Activated naive CD4-positive, alpha-beta T cell treated with anti-CD3 and anti-CD28 coated beads, Interleukin-2, amount 50 U/mL, for 24 hours (primary cell): ENCODE measurements at regions not wholly inside any gene's neighbourhood (a gene's known extent, or its start where the extent isn't known, plus 50 kb on each side); places are given as distances from the start of the nearest gene placed in this dataset.

Source experiments
- H3K27ac Mint-ChIP-seq: one replicate; pipeline ENCODE4 v1.8.0; 2021; ENCODE audit warnings: mild to moderate bottlenecking, mixed read lengths
- H3K27me3 Mint-ChIP-seq: one replicate; pipeline ENCODE4 v1.8.0; 2021; ENCODE audit warnings: mixed read lengths
- H3K36me3 Mint-ChIP-seq: one replicate; pipeline ENCODE4 v1.8.0; 2021; ENCODE audit warnings: mixed read lengths
- H3K4me1 Mint-ChIP-seq: one replicate; pipeline ENCODE4 v1.8.0; 2021; ENCODE audit warnings: mixed read lengths
- H3K4me3 Mint-ChIP-seq: one replicate; pipeline ENCODE4 v1.8.0; 2021; ENCODE audit warnings: mild to moderate bottlenecking, mixed read lengths
- H3K9me3 Mint-ChIP-seq: one replicate; pipeline ENCODE4 v1.8.0; 2021; ENCODE audit warnings: mixed read lengths

GRCh38 chr6:159104163-159104925 is 59.6 kb upstream of the TAGAP start:
- peak overlapping the region; percentile 81 for H3K4me3 Mint-ChIP-seq
- peaks cover 88% of the 10 kb centered on the region for H3K4me1 Mint-ChIP-seq
- H3K27ac Mint-ChIP-seq = peak overlapping the region; percentile 95
- H3K36me3 Mint-ChIP-seq = no peaks in the 10 kb centered on the region
- H3K9me3 Mint-ChIP-seq = no peaks in the 10 kb centered on the region
- H3K27me3 Mint-ChIP-seq = no peaks in the 10 kb centered on the region

GRCh38 chr6:159103396-159104162 is 58.8 kb upstream of the TAGAP start:
- Mint-ChIP-seq H3K9me3 (no peaks in the 10 kb centered on the region), H3K4me3 (peak overlapping the region; percentile 81), H3K4me1 (peaks cover 90% of the 10 kb centered on the region), H3K27ac (peak overlapping the region; percentile 95), H3K27me3 (no peaks in the 10 kb centered on the region), H3K36me3 (no peaks in the 10 kb centered on the region)

- H3K9me3 Mint-ChIP-seq = no peaks in the 10 kb centered on the region
- H3K27ac Mint-ChIP-seq = no peak overlapping the region
- no peak overlapping the region for H3K4me3 Mint-ChIP-seq
- no peaks in the 10 kb centered on the region for H3K27me3 Mint-ChIP-seq
- H3K36me3 Mint-ChIP-seq = no peaks in the 10 kb centered on the region
- peaks cover 88% of the 10 kb centered on the region for H3K4me1 Mint-ChIP-seq
Observed at GRCh38 chr6:159102373-159103160, 57.8 kb upstream of the TAGAP start.

GRCh38 chr6:159101656-159102055 is 56.9 kb upstream of the TAGAP start:
- Mint-ChIP-seq H3K36me3 (no peaks in the 10 kb centered on the region), H3K27ac (peak overlapping the region; percentile 60), H3K4me3 (no peak overlapping the region), H3K9me3 (no peaks in the 10 kb centered on the region), H3K27me3 (no peaks in the 10 kb centered on the region), H3K4me1 (peaks cover 88% of the 10 kb centered on the region)

- Mint-ChIP-seq H3K27me3 (no peaks in the 10 kb centered on the region), H3K4me1 (peaks cover 88% of the 10 kb centered on the region), H3K36me3 (no peaks in the 10 kb centered on the region), H3K9me3 (no peaks in the 10 kb centered on the region), H3K4me3 (peak overlapping the region; percentile 37), H3K27ac (peak overlapping the region; percentile 92)
Observed at GRCh38 chr6:159100395-159101182, 55.8 kb upstream of the TAGAP start.

GRCh38 chr6:159099961-159100360 is 55.2 kb upstream of the TAGAP start:
- no peaks in the 10 kb centered on the region for H3K27me3 Mint-ChIP-seq
- no peaks in the 10 kb centered on the region for H3K36me3 Mint-ChIP-seq
- peak overlapping the region; percentile 92 for H3K27ac Mint-ChIP-seq
- H3K4me3 Mint-ChIP-seq = peak overlapping the region; percentile 37
- H3K4me1 Mint-ChIP-seq = peaks cover 91% of the 10 kb centered on the region
- no peaks in the 10 kb centered on the region for H3K9me3 Mint-ChIP-seq

GRCh38 chr6:159099276-159099675 is 54.5 kb upstream of the TAGAP start:
- Mint-ChIP-seq H3K4me3 (peak overlapping the region; percentile 88), H3K9me3 (no peaks in the 10 kb centered on the region), H3K27ac (peak overlapping the region; percentile 99), H3K36me3 (no peaks in the 10 kb centered on the region), H3K27me3 (no peaks in the 10 kb centered on the region), H3K4me1 (peaks cover 91% of the 10 kb centered on the region)

GRCh38 chr6:159098636-159099106 is 53.9 kb upstream of the TAGAP start:
- H3K9me3 Mint-ChIP-seq = no peaks in the 10 kb centered on the region
- peak overlapping the region; percentile 88 for H3K4me3 Mint-ChIP-seq
- no peaks in the 10 kb centered on the region for H3K27me3 Mint-ChIP-seq
- peaks cover 91% of the 10 kb centered on the region for H3K4me1 Mint-ChIP-seq
- peak overlapping the region; percentile 99 for H3K27ac Mint-ChIP-seq
- H3K36me3 Mint-ChIP-seq = no peaks in the 10 kb centered on the region

GRCh38 chr6:159097256-159097655 is 52.5 kb upstream of the TAGAP start:
- Mint-ChIP-seq H3K27me3 (no peaks in the 10 kb centered on the region), H3K4me1 (peaks cover 90% of the 10 kb centered on the region), H3K36me3 (no peaks in the 10 kb centered on the region), H3K4me3 (peak overlapping the region; percentile 88), H3K27ac (peak overlapping the region; percentile 62), H3K9me3 (no peaks in the 10 kb centered on the region)

GRCh38 chr6:159095616-159096015 is 50.8 kb upstream of the TAGAP start:
- Mint-ChIP-seq H3K4me1 (peaks cover 88% of the 10 kb centered on the region), H3K36me3 (no peaks in the 10 kb centered on the region), H3K9me3 (no peaks in the 10 kb centered on the region), H3K4me3 (no peak overlapping the region), H3K27ac (peak overlapping the region; percentile 82), H3K27me3 (no peaks in the 10 kb centered on the region)

GRCh38 chr6:159094444-159095252 is 49.9 kb upstream of the TAGAP start:
- Mint-ChIP-seq H3K4me1 (peaks cover 84% of the 10 kb centered on the region), H3K27ac (peak overlapping the region; percentile 92), H3K4me3 (peak overlapping the region; percentile 84), H3K9me3 (no peaks in the 10 kb centered on the region), H3K27me3 (no peaks in the 10 kb centered on the region), H3K36me3 (no peaks in the 10 kb centered on the region)
